GM23338 (cell line): ENCODE measurements at regions not wholly inside any gene's neighbourhood (a gene's known extent, or its start where the extent isn't known, plus 50 kb on each side); places are given as distances from the start of the nearest gene placed in this dataset.

Experiments
- CREB1 ChIP-seq: fragments of 250-450 bp; sonication (Bioruptor Pico); IDR thresholded peaks from 2 replicates; pipeline ENCODE4 v1.5.0; 2020; ENCODE audit warnings: low read depth, mild to moderate bottlenecking, moderate library complexity
- CTCF ChIP-seq, 2 experiments: fragments of 200-600 bp in 1 of 2; sonication (generic) in 1 of 2; conservative IDR thresholded peaks; 2 replicates each; pipeline versions ENCODE4 v1.5.1 to v1.6.1; 2016 to 2017; ENCODE audit warnings: antibody characterized with exemption in 2 of 2, low read depth in 2 of 2, mild to moderate bottlenecking in 2 of 2, moderate library complexity in 1 of 2
- ETS1 ChIP-seq: IDR thresholded peaks from 2 replicates; pipeline ENCODE4 v1.6.1; 2016; ENCODE audit warnings: antibody characterized with exemption
- EZH2 ChIP-seq: fragments of 200-600 bp; sonication (generic); IDR thresholded peaks from one replicate; pipeline ENCODE4 v1.8.0; 2017; ENCODE audit warnings: antibody characterized with exemption, mild to moderate bottlenecking, low read depth; ENCODE audit not compliant: unreplicated experiment
- EZH2phosphoT487 ChIP-seq: fragments of 200-600 bp; sonication (generic); IDR thresholded peaks from one replicate; pipeline ENCODE4 v1.8.1; 2018; ENCODE audit warnings: antibody characterized with exemption; ENCODE audit not compliant: unreplicated experiment
- JUNB ChIP-seq: IDR thresholded peaks from one replicate; pipeline ENCODE4 v1.6.1; 2016; ENCODE audit warnings: antibody characterized with exemption; ENCODE audit not compliant: unreplicated experiment
- NANOG ChIP-seq: IDR thresholded peaks from 2 replicates; pipeline ENCODE4 v1.6.1; 2016; ENCODE audit warnings: antibody characterized with exemption, borderline replicate concordance
- POLR2AphosphoS5 ChIP-seq: IDR thresholded peaks from 2 replicates; pipeline ENCODE4 v1.6.1; 2016; ENCODE audit warnings: antibody characterized with exemption, low read depth
- REST ChIP-seq: IDR thresholded peaks from one replicate; pipeline ENCODE4 v1.6.1; 2018; ENCODE audit warnings: antibody characterized with exemption; ENCODE audit not compliant: unreplicated experiment
- STAT1 ChIP-seq: IDR thresholded peaks from one replicate; pipeline ENCODE4 v1.6.1; 2016; ENCODE audit warnings: antibody characterized with exemption; ENCODE audit not compliant: unreplicated experiment
- ZNF114 ChIP-seq: fragments of 250-450 bp; sonication (Bioruptor Pico); IDR thresholded peaks from 2 replicates; pipeline ENCODE4 v1.5.0; 2020; ENCODE audit warnings: mild to moderate bottlenecking, moderate library complexity
- ZNF331 ChIP-seq: fragments of 250-450 bp; sonication (Bioruptor Pico); IDR thresholded peaks from 2 replicates; pipeline ENCODE4 v1.5.0; 2020; ENCODE audit warnings: low read depth, mild to moderate bottlenecking, moderate library complexity
- ZNF462 ChIP-seq: fragments of 250-450 bp; sonication (Bioruptor Pico); IDR thresholded peaks from 2 replicates; pipeline ENCODE4 v1.5.0; 2020; ENCODE audit warnings: mild to moderate bottlenecking, moderate library complexity

- no peak for TF ChIP-seq EZH2
- TF ChIP-seq CTCF (conservative IDR thresholded peaks at IDR 0.05; ENCODE audit: low read depth in 2 of 2) = no peak
- no peak for TF ChIP-seq EZH2phosphoT487
- no peak for TF ChIP-seq POLR2AphosphoS5
- TF ChIP-seq CREB1 (CRISPR knock-in tag) = no peak
- no peak for TF ChIP-seq REST
- no peak for TF ChIP-seq ETS1
- no peak for TF ChIP-seq NANOG
- no peak for TF ChIP-seq JUNB
- TF ChIP-seq ZNF462 (CRISPR knock-in tag) = no peak
- no peak for TF ChIP-seq STAT1
- TF ChIP-seq ZNF114 (CRISPR knock-in tag) = no peak
- no peak for TF ChIP-seq ZNF331 (CRISPR knock-in tag)
Measured at GRCh38 chr4:4772534-4772933, 86.9 kb upstream of the MSX1 start.
